PC-3 (cell line): ENCODE measurements at regions not wholly inside any gene's neighbourhood (a gene's known extent, or its start where the extent isn't known, plus 50 kb on each side); places are given as distances from the start of the nearest gene placed in this dataset.

ENCODE experiments used
- ATAC-seq: fragments of 200-7000 bp; cut with Tn5 transposase; 2 replicates; pipeline ENCODE4 v1.9.1; 2020; ENCODE audit warnings: mild to moderate bottlenecking, moderate library complexity
- BruUV-seq: library from RNA; stranded (reverse); fragments of 400-500 nt; replicated peaks from 2 replicates; lab custom pipeline; 2021; lab: Mats Ljungman, UMichigan
- CTCF ChIA-PET: fragments of 300-600 bp; sonication (Branson Sonifier 250); formaldehyde crosslinking; loops from one replicate; lab custom pipeline; 2022; ENCODE audit warnings: antibody characterized with exemption; lab: Charles Lee
- POLR2A ChIA-PET: fragments of 300-600 bp; sonication (Branson Sonifier 250); formaldehyde crosslinking; loops from one replicate; lab custom pipeline; 2022; ENCODE audit warnings: antibody characterized with exemption; ENCODE audit not compliant: unreplicated experiment; lab: Charles Lee
- DNase-seq: peaks from one replicate; pipeline ENCODE4 v3.0.0-alpha.2; 2015
- H2AFZ ChIP-seq: fragments of 300-600 bp; sonication (generic); 2 replicates; pipeline ENCODE4 v1.6.0; 2016; ENCODE audit warnings: antibody characterized with exemption, low read length
- H3F3A ChIP-seq: fragments of 300-600 bp; sonication (generic); one replicate; pipeline ENCODE4 v1.6.0; 2017; ENCODE audit warnings: antibody characterized with exemption, low read length, control low read depth, mild to moderate bottlenecking; ENCODE audit not compliant: unreplicated experiment
- H3K27ac ChIP-seq: fragments of 300-600 bp; sonication (generic); 2 replicates; pipeline ENCODE4 v1.5.1; 2016; ENCODE audit warnings: mild to moderate bottlenecking, low read length
- H3K27me3 ChIP-seq: fragments of 300-600 bp; sonication (generic); 2 replicates; pipeline ENCODE4 v1.6.1; 2016; ENCODE audit warnings: low read length, mixed read lengths
- H3K36me3 ChIP-seq: fragments of 300-600 bp; sonication (generic); 2 replicates; pipeline ENCODE4 v1.6.1; 2016; ENCODE audit warnings: low read depth, mixed run types, low read length, mixed read lengths
- H3K4me1 ChIP-seq: fragments of 300-600 bp; sonication (generic); 2 replicates; pipeline ENCODE4 v1.5.1; 2016; ENCODE audit warnings: low read length; ENCODE audit not compliant: insufficient read depth
- H3K4me2 ChIP-seq: fragments of 300-600 bp; sonication (generic); 2 replicates; pipeline ENCODE4 v1.6.0; 2016; ENCODE audit warnings: low read length
- H3K4me3 ChIP-seq: fragments of 300-600 bp; sonication (generic); 2 replicates; pipeline ENCODE4 v1.5.1; 2016; ENCODE audit warnings: mild to moderate bottlenecking, low read length, mixed read lengths
- H3K79me2 ChIP-seq: fragments of 300-600 bp; sonication (generic); 2 replicates; pipeline ENCODE4 v1.6.1; 2017; ENCODE audit warnings: low read length, mixed read lengths
- H3K9ac ChIP-seq: fragments of 300-600 bp; sonication (generic); 2 replicates; pipeline ENCODE4 v1.6.0; 2016; ENCODE audit warnings: mild to moderate bottlenecking, low read length
- H3K9me2 ChIP-seq: fragments of 300-600 bp; sonication (generic); replicated peaks from 2 replicates; pipeline ENCODE4 v1.6.1; 2016; ENCODE audit warnings: mixed run types, low read length, mixed read lengths
- H3K9me3 ChIP-seq: fragments of 300-600 bp; sonication (generic); 2 replicates; pipeline ENCODE4 v1.6.1; 2016; ENCODE audit warnings: low read length, mixed read lengths
- H4K20me1 ChIP-seq: fragments of 300-600 bp; sonication (generic); 2 replicates; pipeline ENCODE4 v1.6.1; 2016; ENCODE audit warnings: low read length, mixed read lengths
- EZH2 ChIP-seq: fragments of 300-600 bp; sonication (generic); IDR thresholded peaks from one replicate; pipeline ENCODE4 v1.6.1; 2017; ENCODE audit warnings: antibody characterized with exemption, mild to moderate bottlenecking, low read length; ENCODE audit not compliant: unreplicated experiment
- EZH2phosphoT487 ChIP-seq: fragments of 300-600 bp; sonication (generic); IDR thresholded peaks from 2 replicates; pipeline ENCODE4 v1.6.1; 2018; ENCODE audit warnings: mild to moderate bottlenecking, antibody characterized with exemption, low read length, borderline replicate concordance
- intact Hi-C: fragments of 100-400 bp; cut with micrococcal nuclease; formaldehyde crosslinking; loops from 2 replicates; pipeline ENCODE4 v1.9.0; 2023
- TF ChIP-seq, protein P1 (sequence below): fragments of 300-600 bp; sonication (generic); conservative IDR thresholded peaks from 2 replicates; pipeline ENCODE4 v1.5.1; 2017; ENCODE audit warnings: antibody characterized with exemption, low read depth, mild to moderate bottlenecking, low read length

DNA sequence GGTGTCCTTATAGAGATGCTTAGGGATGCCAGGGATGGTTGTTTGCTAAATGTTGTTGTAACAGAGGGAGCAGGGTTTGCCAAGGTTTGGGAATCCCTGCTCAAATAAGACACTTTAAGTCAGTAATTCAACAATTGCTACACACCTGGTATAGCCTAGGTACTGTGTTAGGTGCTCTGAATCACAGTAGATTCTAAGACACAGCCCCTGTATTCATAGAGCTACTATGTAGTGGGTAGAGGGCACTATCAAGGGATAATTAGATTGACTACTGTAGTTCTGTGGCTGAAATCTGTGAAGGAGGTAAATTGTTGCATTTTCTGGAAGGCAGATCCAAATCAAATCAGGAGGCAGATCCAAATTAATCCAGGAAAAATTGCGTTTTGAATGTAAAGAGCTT, 149.2 kb downstream of the C12orf75 start:
- CTCF ChIA-PET: no interaction called here
- Histone ChIP-seq H3K9me3 (no peaks in the 10 kb centered on the region), H3K4me1 (peaks cover 6% of the 10 kb centered on the region), H3K27me3 (no peaks in the 10 kb centered on the region), H4K20me1 (no peaks in the 10 kb centered on the region), H3K9ac (no peak overlapping the region), H3F3A (no peaks in the 10 kb centered on the region), H3K4me2 (no peak overlapping the region), H3K27ac (no peak overlapping the region), H3K79me2 (no peaks in the 10 kb centered on the region), H2AFZ (no peak overlapping the region), H3K4me3 (no peak overlapping the region), H3K9me2 (no peaks in the 10 kb centered on the region), H3K36me3 (no peaks in the 10 kb centered on the region)
- no peak for DNase-seq
- TF ChIP-seq EZH2phosphoT487: no peak
- TF ChIP-seq EZH2: no peak
- TF ChIP-seq, protein P1, sequence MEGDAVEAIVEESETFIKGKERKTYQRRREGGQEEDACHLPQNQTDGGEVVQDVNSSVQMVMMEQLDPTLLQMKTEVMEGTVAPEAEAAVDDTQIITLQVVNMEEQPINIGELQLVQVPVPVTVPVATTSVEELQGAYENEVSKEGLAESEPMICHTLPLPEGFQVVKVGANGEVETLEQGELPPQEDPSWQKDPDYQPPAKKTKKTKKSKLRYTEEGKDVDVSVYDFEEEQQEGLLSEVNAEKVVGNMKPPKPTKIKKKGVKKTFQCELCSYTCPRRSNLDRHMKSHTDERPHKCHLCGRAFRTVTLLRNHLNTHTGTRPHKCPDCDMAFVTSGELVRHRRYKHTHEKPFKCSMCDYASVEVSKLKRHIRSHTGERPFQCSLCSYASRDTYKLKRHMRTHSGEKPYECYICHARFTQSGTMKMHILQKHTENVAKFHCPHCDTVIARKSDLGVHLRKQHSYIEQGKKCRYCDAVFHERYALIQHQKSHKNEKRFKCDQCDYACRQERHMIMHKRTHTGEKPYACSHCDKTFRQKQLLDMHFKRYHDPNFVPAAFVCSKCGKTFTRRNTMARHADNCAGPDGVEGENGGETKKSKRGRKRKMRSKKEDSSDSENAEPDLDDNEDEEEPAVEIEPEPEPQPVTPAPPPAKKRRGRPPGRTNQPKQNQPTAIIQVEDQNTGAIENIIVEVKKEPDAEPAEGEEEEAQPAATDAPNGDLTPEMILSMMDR: no peak
- intact Hi-C loops: no loop called here
- no TSS peak for BruUV-seq
- POLR2A ChIA-PET: no interaction called here
- ATAC-seq: no peak

DNA sequence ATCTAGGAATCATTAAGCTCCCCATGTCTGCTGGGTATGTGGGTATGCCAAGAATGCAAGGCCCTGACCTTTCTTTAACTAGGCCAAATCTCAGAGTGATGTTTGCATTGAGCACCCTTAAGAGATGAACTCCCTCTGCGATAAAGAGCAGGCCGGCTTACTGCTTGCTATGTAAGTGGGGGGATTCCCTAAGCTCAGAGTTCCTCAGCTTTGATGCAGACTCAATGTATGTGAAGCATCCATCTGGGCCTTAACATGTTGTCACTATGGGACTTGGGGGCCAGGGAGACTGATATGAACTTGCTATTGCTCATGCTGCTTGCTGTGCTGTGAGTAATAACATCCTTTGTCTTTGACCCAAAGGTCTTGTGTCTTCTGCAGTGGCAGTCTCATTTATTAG, 149.7 kb downstream of the C12orf75 start:
- no peak overlapping the region for H3K27ac ChIP-seq
- ChIA-PET CTCF (no interaction called here), POLR2A (no interaction called here)
- H3K9ac ChIP-seq: no peak overlapping the region
- peak; percentile 15 for DNase-seq
- H3K79me2 ChIP-seq: no peaks in the 10 kb centered on the region
- H4K20me1 ChIP-seq: no peaks in the 10 kb centered on the region
- H3K4me1 ChIP-seq: peaks cover 4% of the 10 kb centered on the region
- H3K36me3 ChIP-seq: no peaks in the 10 kb centered on the region
- H3K9me3 ChIP-seq: no peaks in the 10 kb centered on the region
- ATAC-seq: no peak
- H3F3A ChIP-seq: no peaks in the 10 kb centered on the region
- H3K27me3 ChIP-seq: no peaks in the 10 kb centered on the region
- intact Hi-C loops: no loop called here
- no peak overlapping the region for H2AFZ ChIP-seq
- no peaks in the 10 kb centered on the region for H3K9me2 ChIP-seq
- no peak overlapping the region for H3K4me2 ChIP-seq
- TF ChIP-seq, protein P1: no peak
- TF ChIP-seq EZH2phosphoT487 (no peak), EZH2 (no peak)
- H3K4me3 ChIP-seq: no peak overlapping the region
- no TSS peak for BruUV-seq

DNA sequence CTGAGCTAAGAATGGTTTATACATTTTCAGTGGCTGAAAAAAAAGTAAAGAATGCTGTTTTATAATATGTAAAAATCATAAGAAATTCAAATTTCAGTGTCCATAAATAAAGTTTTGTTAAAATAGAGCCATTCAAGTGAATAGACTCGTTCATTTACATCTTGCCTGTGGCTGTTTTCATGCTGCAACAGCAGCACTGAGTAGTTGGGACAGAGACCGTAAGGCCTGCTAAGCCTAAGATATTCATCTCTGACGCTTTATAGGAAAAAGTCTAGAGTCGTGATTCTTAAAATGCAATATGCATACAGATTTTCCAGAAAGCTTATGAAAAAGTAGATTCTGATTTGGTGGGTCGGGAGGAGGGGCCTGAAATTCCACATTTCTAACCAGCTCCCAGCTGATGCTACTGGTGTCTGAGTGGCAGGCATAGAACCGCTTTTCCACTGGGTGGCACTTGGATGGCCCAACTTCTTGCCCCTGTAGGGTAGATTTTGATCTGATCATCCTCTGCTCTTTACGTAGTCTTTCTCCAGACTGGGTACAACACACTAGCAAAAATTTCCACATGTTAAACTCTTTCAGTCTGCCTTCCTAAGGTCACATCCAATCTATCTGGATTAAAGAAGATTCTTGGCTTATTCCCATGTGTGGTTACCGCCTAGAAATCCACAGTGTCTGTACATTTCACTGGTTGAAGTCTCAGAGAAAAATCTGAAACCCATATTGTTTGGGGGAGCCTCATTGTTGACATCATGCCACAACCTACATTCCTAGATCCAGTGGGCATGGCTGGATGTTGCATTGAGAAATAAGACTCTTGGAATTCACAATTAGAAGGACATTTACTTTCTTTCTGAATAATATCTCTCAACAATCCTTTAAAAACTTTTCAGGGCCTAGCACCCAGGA, 151.2 kb downstream of the C12orf75 start:
- H3K9me3 ChIP-seq: no peaks in the 10 kb centered on the region

More for the DNA sequence above, 151.2 kb downstream of the C12orf75 start:
- CTCF ChIA-PET: no interaction called here
- no peaks in the 10 kb centered on the region for H3K9me2 ChIP-seq
- ATAC-seq: no peak; the same call in 1 of the 2 replicates
- H3K4me2 ChIP-seq: no peak overlapping the region
- H3K79me2 ChIP-seq: no peaks in the 10 kb centered on the region
- no peaks in the 10 kb centered on the region for H4K20me1 ChIP-seq
- no peak overlapping the region for H3K27ac ChIP-seq
- H3F3A ChIP-seq: no peaks in the 10 kb centered on the region
- H2AFZ ChIP-seq: no peak overlapping the region
- no peak overlapping the region for H3K4me3 ChIP-seq
- intact Hi-C loops: no loop called here
- POLR2A ChIA-PET: no interaction called here
- DNase-seq: no peak
- no TSS peak for BruUV-seq
- no peaks in the 10 kb centered on the region for H3K27me3 ChIP-seq
- no peaks in the 10 kb centered on the region for H3K36me3 ChIP-seq
- TF ChIP-seq EZH2 (no peak), EZH2phosphoT487 (no peak)
- TF ChIP-seq, protein P1: no peak
- peaks cover 9% of the 10 kb centered on the region; the same call in 1 of the 2 replicates for H3K4me1 ChIP-seq
- H3K9ac ChIP-seq: no peak overlapping the region
